CD14-positive monocyte (primary cell): ENCODE measurements at regions not wholly inside any gene's neighbourhood (a gene's known extent, or its start where the extent isn't known, plus 50 kb on each side); places are given as distances from the start of the nearest gene placed in this dataset.

Experiments
- DNase-seq, 3 donors: peaks; one replicate each; pipeline ENCODE4 v3.0.0-alpha.2; 2011 to 2022
- H2AFZ ChIP-seq: 2 replicates; pipeline ENCODE4 v1.6.0; 2012; ENCODE audit warnings: mild to moderate bottlenecking, low read depth, low read length, inconsistent platforms; ENCODE audit not compliant: insufficient read depth, poor library complexity, severe bottlenecking
- H3K27ac ChIP-seq, 2 donors: 1 replicate in 1 of 2; 2 replicates in 1 of 2; pipeline ENCODE4 v1.5.1; 2012 to 2013; ENCODE audit warnings: low read length in 2 of 2, control low read depth in 1 of 2, inconsistent platforms in 1 of 2, low read depth in 1 of 2, mild to moderate bottlenecking in 1 of 2
- H3K27me3 ChIP-seq, 2 donors: one replicate each; pipeline versions ENCODE4 v1.6.0 to v1.6.1; 2011 to 2013; ENCODE audit warnings: low read length in 2 of 2; ENCODE audit not compliant: control insufficient read depth in 2 of 2, insufficient read depth in 2 of 2
- H3K36me3 ChIP-seq, 2 donors: replicated peaks in 1 of 2; 1 replicate in 1 of 2; 2 replicates in 1 of 2; pipeline versions ENCODE4 v1.5.1 to v1.6.1; 2012 to 2013; ENCODE audit warnings: low read length in 2 of 2, control low read depth in 1 of 2, inconsistent platforms in 1 of 2, mild to moderate bottlenecking in 1 of 2; ENCODE audit not compliant: insufficient read depth in 2 of 2, control insufficient read depth in 1 of 2
- H3K4me1 ChIP-seq, 2 donors: 1 replicate in 1 of 2; 2 replicates in 1 of 2; pipeline versions ENCODE4 v1.5.1 to v1.6.1; 2012 to 2013; ENCODE audit warnings: low read length in 2 of 2, control low read depth in 1 of 2, inconsistent platforms in 1 of 2, mild to moderate bottlenecking in 1 of 2, moderate library complexity in 1 of 2; ENCODE audit not compliant: insufficient read depth in 2 of 2, control insufficient read depth in 1 of 2
- H3K4me2 ChIP-seq: replicated peaks from 2 replicates; pipeline ENCODE3; 2012; ENCODE audit warnings: low read length, moderate library complexity, mild to moderate bottlenecking; ENCODE audit not compliant: poor library complexity, severe bottlenecking; ENCODE audit errors: extremely low read depth
- H3K4me3 ChIP-seq, 3 experiments: fragments of 200-600 bp in 1 of 3; sonication (generic) in 1 of 3; replicated peaks in 1 of 3; 1 replicate in 2 of 3; 2 replicates in 1 of 3; pipeline ENCODE4 v1.5.1; 2011 to 2013; ENCODE audit warnings: low read length in 3 of 3, mild to moderate bottlenecking in 3 of 3, control low read depth in 2 of 3, low read depth in 2 of 3, inconsistent platforms in 1 of 3, moderate library complexity in 1 of 3
- H3K79me2 ChIP-seq: 2 replicates; pipeline ENCODE4 v1.6.0; 2012; ENCODE audit warnings: mild to moderate bottlenecking, control low read depth, inconsistent platforms, low read length, moderate library complexity; ENCODE audit not compliant: insufficient read depth
- H3K9ac ChIP-seq: 2 replicates; pipeline ENCODE4 v1.6.0; 2017; ENCODE audit warnings: low read length, mild to moderate bottlenecking; ENCODE audit not compliant: insufficient read depth, poor library complexity, severe bottlenecking
- H3K9me3 ChIP-seq, 2 donors: replicated peaks in 1 of 2; 1 replicate in 1 of 2; 2 replicates in 1 of 2; pipeline versions ENCODE4 v1.5.1 to v1.6.1; 2012 to 2013; ENCODE audit warnings: low read length in 2 of 2, control low read depth in 1 of 2; ENCODE audit not compliant: control insufficient read depth in 1 of 2, insufficient read depth in 1 of 2
- H4K20me1 ChIP-seq: 2 replicates; pipeline ENCODE4 v1.6.0; 2012; ENCODE audit warnings: mild to moderate bottlenecking, low read length, control low read depth, moderate library complexity; ENCODE audit not compliant: insufficient read depth
- H3K27ac Mint-ChIP-seq, 7 donors: one replicate each; pipeline ENCODE4 v1.8.0; 2020; ENCODE audit warnings: mild to moderate bottlenecking in 7 of 7, mixed read lengths in 7 of 7, moderate library complexity in 6 of 7, inconsistent platforms in 2 of 7
- H3K27me3 Mint-ChIP-seq, 3 donors: one replicate each; pipeline ENCODE4 v1.8.0; 2021 to 2022; ENCODE audit warnings: low read depth in 3 of 3, mild to moderate bottlenecking in 3 of 3, mixed read lengths in 3 of 3, moderate library complexity in 3 of 3, inconsistent platforms in 1 of 3
- H3K36me3 Mint-ChIP-seq, 2 donors: one replicate each; pipeline ENCODE4 v1.8.0; 2020; ENCODE audit warnings: mixed read lengths in 2 of 2, inconsistent platforms in 1 of 2, mild to moderate bottlenecking in 1 of 2
- H3K4me1 Mint-ChIP-seq: one replicate; pipeline ENCODE4 v1.8.0; 2020; ENCODE audit warnings: mild to moderate bottlenecking, mixed read lengths
- H3K4me3 Mint-ChIP-seq, 2 donors: one replicate each; pipeline ENCODE4 v1.8.0; 2020; ENCODE audit warnings: mild to moderate bottlenecking in 2 of 2, mixed read lengths in 2 of 2, moderate library complexity in 1 of 2
- H3K9me3 Mint-ChIP-seq, 7 donors: one replicate each; pipeline ENCODE4 v1.8.0; 2020 to 2022; ENCODE audit warnings: mixed read lengths in 7 of 7, mild to moderate bottlenecking in 6 of 7, moderate library complexity in 6 of 7, inconsistent platforms in 2 of 7
- WGBS: methylation state at CpG from one replicate; pipeline ENCODE4 v1.1.5; 2013; ENCODE audit warnings: missing lambda C conversion rate; ENCODE audit not compliant: insufficient coverage; 5-methylcytosine and 5-hydroxymethylcytosine counted together
- intact Hi-C, 2 donors: fragments of 100-400 bp; cut with micrococcal nuclease; formaldehyde crosslinking; loops; one replicate each; pipeline versions ENCODE4 v1.15.0 to v1.15.1; 2023
- TF ChIP-seq, protein P1 (sequence below): fragments of 200-600 bp; IDR thresholded peaks from one replicate; pipeline ENCODE4 v1.8.0; 2022; ENCODE audit warnings: antibody characterized with exemption, mild to moderate bottlenecking

DNA sequence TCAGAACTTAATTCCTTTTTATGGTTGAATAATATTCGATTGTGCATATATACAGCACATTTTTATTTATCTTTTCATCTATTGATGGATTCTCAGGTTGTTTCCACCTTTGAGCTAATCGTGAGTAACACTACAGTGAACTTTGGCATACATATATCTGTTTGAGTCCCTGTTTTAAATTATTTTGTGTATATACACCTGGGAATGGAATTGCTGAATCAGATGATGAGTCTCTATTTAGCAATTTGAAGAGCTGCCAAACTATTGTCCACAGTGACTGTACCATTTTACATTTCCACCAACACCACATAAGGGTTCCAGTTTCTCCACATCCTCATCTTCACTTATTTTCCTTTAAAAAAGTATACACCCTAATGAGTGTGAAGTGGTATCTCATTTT lies 166.2 kb upstream of the FGF13 start:
- no CpG with 5 or more reads among the region's 2 CpGs for WGBS
- no peak overlapping the region for H2AFZ ChIP-seq
- no peak overlapping the region for H3K27ac ChIP-seq
- no peaks in the 10 kb centered on the region for H3K27me3 ChIP-seq
- H3K4me3 ChIP-seq: no peak overlapping the region
- Mint-ChIP-seq H3K27me3 (peaks cover 0 to 4% (median 0%) of the 10 kb centered on the region in 3 donors), H3K4me3 (no peak overlapping the region), H3K4me1 (no peaks in the 10 kb centered on the region), H3K27ac (no peak overlapping the region), H3K9me3 (peaks cover 0 to 7% (median 0%) of the 10 kb centered on the region in 7 donors), H3K36me3 (no peaks in the 10 kb centered on the region)
- H4K20me1 ChIP-seq: no peaks in the 10 kb centered on the region
- no peaks in the 10 kb centered on the region for H3K4me1 ChIP-seq
- no peaks in the 10 kb centered on the region for H3K9me3 ChIP-seq
- DNase-seq: no peak
- TF ChIP-seq, protein P1, sequence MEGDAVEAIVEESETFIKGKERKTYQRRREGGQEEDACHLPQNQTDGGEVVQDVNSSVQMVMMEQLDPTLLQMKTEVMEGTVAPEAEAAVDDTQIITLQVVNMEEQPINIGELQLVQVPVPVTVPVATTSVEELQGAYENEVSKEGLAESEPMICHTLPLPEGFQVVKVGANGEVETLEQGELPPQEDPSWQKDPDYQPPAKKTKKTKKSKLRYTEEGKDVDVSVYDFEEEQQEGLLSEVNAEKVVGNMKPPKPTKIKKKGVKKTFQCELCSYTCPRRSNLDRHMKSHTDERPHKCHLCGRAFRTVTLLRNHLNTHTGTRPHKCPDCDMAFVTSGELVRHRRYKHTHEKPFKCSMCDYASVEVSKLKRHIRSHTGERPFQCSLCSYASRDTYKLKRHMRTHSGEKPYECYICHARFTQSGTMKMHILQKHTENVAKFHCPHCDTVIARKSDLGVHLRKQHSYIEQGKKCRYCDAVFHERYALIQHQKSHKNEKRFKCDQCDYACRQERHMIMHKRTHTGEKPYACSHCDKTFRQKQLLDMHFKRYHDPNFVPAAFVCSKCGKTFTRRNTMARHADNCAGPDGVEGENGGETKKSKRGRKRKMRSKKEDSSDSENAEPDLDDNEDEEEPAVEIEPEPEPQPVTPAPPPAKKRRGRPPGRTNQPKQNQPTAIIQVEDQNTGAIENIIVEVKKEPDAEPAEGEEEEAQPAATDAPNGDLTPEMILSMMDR: no peak
- H3K9ac ChIP-seq: no peak overlapping the region
- no peaks in the 10 kb centered on the region for H3K36me3 ChIP-seq
- H3K4me2 ChIP-seq: no peak overlapping the region
- H3K79me2 ChIP-seq: no peaks in the 10 kb centered on the region
- intact Hi-C loops: no loop called here

DNA sequence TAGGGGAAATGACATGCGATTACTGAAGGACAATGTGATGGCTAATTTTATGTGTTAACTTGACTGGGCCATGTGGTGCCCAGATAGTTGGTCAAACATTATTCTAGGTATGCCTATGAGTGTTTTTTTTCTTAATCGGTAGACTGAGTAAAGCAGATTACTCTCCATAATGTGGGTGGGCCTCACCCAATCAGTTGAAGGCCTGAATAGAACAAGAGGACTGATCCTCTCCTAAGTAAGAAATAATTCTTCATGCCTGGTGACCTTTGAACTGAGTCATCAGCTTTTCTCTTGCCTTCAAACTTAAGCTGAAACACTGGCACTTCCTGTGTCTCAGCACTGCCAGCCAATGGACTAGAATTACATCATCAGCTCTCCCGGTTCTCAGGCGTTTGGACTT lies 164.0 kb upstream of the FGF13 start:
- peaks cover 0 to 4% (median 1%) of the 10 kb centered on the region in 3 donors for H3K27me3 Mint-ChIP-seq

More for the DNA sequence above, 164.0 kb upstream of the FGF13 start:
- Histone ChIP-seq H4K20me1 (no peaks in the 10 kb centered on the region), H3K36me3 (no peaks in the 10 kb centered on the region), H3K4me2 (no peak overlapping the region), H3K4me1 (no peaks in the 10 kb centered on the region), H3K4me3 (no peak overlapping the region), H3K9ac (no peak overlapping the region), H3K9me3 (no peaks in the 10 kb centered on the region), H3K79me2 (no peaks in the 10 kb centered on the region), H3K27me3 (no peaks in the 10 kb centered on the region), H2AFZ (no peak overlapping the region), H3K27ac (no peak overlapping the region)
- Mint-ChIP-seq H3K9me3 (peaks cover 0 to 4% (median 0%) of the 10 kb centered on the region in 7 donors), H3K27ac (no peak overlapping the region), H3K36me3 (no peaks in the 10 kb centered on the region), H3K4me3 (no peak overlapping the region), H3K4me1 (no peaks in the 10 kb centered on the region)
- no peak for DNase-seq
- WGBS: no CpG with 5 or more reads among the region's 4 CpGs
- intact Hi-C loops: no loop called here
- TF ChIP-seq, protein P1: no peak
